Lower lobe of right lung (tissue), 2 donors: ENCODE measurements at regions not wholly inside any gene's neighbourhood (a gene's known extent, or its start where the extent isn't known, plus 50 kb on each side); places are given as distances from the start of the nearest gene placed in this dataset.
A peak's percentile ranks its signal among the peaks of the same experiment; 100 is the strongest.
"Not testable (repeated sequence)": the region's sequence is repeated elsewhere in the genome, so short reads cannot be mapped to it uniquely, and the experiment has no call there.

ENCODE experiments used
- ATAC-seq, 2 donors: fragments of 200-7000 bp; cut with Tn5 transposase; one replicate each; pipeline ENCODE4 v1.9.1; 2020 to 2022; ENCODE audit warnings: mild to moderate bottlenecking in 2 of 2, moderate library complexity in 2 of 2
- DNase-seq: peaks from one replicate; pipeline ENCODE4 v3.0.0-alpha.2; 2020
- H3K27ac ChIP-seq: fragments of 200-600 bp; one replicate; pipeline ENCODE4 v1.8.0; 2022
- H3K27me3 ChIP-seq: fragments of 200-600 bp; one replicate; pipeline ENCODE4 v1.8.0; 2022; ENCODE audit warnings: low read depth
- H3K36me3 ChIP-seq: fragments of 200-600 bp; one replicate; pipeline ENCODE4 v1.8.0; 2022; ENCODE audit warnings: mild to moderate bottlenecking
- H3K4me1 ChIP-seq: fragments of 200-600 bp; one replicate; pipeline ENCODE4 v1.8.0; 2022
- H3K4me3 ChIP-seq: fragments of 200-600 bp; one replicate; pipeline ENCODE4 v1.8.0; 2022; ENCODE audit warnings: mild to moderate bottlenecking
- H3K9me3 ChIP-seq: fragments of 200-600 bp; one replicate; pipeline ENCODE4 v1.8.0; 2022
- intact Hi-C: fragments of 100-400 bp; cut with DNase I; formaldehyde crosslinking; loops from one replicate; pipeline ENCODE4 v1.11.0; 2022
- TF ChIP-seq, protein P1 (sequence below): fragments of 200-600 bp; IDR thresholded peaks from one replicate; pipeline ENCODE4 v1.8.0; 2022; ENCODE audit warnings: antibody characterized with exemption, mild to moderate bottlenecking
- donor health status: DM: no; HTN: yes; CAD: no; lungs with severe emphysema.

DNA sequence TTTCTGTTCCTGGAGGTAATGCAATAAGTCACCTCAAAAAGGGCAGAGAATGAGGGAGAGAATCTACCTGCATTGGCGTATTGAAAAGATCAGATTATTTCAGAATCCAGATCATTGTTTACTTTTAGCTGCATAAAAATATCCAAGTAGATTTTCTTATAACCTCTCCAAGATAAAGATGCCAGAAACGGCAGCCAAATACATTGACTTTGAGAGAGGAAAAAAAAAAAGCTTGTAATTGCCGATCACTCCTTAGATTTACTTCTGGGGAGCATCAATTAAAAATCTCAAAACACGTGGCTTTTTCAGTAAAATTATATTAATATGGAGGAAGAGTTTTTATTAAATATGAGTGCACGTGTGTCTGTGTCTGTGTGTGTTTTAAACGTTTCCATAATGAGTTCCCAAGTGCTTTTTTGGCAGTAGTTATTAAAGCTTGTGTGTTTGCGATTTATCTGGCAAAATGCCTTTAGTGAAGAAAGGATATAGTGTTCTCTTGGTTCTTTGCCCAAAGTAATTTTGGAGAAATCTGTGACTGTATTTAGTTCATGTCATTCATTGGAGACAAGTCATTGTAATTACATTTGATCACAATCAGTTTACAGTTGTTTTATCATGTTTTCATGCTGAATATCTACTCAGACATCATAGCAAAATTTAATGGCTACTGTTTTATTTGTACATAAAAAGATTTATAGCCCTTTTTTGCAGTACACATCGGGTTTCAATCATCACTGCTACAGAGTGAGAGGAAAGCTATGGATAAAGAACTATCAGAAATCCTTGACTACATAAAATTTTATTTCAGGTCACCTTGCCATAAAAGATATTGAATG lies 176.1 kb downstream of the TM9SF2 start:
- no peaks in the 10 kb centered on the region for H3K27me3 ChIP-seq
- TF ChIP-seq, protein P1, sequence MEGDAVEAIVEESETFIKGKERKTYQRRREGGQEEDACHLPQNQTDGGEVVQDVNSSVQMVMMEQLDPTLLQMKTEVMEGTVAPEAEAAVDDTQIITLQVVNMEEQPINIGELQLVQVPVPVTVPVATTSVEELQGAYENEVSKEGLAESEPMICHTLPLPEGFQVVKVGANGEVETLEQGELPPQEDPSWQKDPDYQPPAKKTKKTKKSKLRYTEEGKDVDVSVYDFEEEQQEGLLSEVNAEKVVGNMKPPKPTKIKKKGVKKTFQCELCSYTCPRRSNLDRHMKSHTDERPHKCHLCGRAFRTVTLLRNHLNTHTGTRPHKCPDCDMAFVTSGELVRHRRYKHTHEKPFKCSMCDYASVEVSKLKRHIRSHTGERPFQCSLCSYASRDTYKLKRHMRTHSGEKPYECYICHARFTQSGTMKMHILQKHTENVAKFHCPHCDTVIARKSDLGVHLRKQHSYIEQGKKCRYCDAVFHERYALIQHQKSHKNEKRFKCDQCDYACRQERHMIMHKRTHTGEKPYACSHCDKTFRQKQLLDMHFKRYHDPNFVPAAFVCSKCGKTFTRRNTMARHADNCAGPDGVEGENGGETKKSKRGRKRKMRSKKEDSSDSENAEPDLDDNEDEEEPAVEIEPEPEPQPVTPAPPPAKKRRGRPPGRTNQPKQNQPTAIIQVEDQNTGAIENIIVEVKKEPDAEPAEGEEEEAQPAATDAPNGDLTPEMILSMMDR: no peak
- H3K4me1 ChIP-seq: peaks cover 6% of the 10 kb centered on the region
- H3K36me3 ChIP-seq: no peaks in the 10 kb centered on the region
- H3K4me3 ChIP-seq: no peak overlapping the region
- H3K9me3 ChIP-seq: no peaks in the 10 kb centered on the region
- ATAC-seq (no peak), DNase-seq (no peak)
- H3K27ac ChIP-seq: no peak overlapping the region
- intact Hi-C loops: no loop called here

DNA sequence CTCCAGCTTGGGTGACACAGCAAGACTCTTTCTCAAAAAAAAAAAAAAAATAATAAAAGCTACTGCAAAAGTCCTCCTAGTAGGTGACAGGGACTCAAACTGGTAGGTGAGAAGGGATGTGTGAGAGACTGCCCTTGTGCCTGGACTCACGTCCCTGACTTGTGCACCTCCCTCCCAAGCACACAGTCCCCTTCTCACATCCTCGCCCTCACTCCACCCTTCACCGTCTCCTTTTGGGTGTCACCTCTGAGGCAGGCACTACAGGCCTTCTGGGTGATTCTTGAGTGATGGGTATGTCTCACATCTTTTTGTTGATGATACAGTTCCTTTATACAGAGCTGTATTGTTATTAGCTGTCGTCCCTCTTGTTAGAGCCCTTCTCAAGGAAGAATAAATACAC lies 170.5 kb downstream of the TM9SF2 start:
- Histone ChIP-seq H3K4me1 (no peaks in the 10 kb centered on the region), H3K4me3 (no peak overlapping the region), H3K9me3 (no peaks in the 10 kb centered on the region), H3K36me3 (no peaks in the 10 kb centered on the region), H3K27ac (no peak overlapping the region), H3K27me3 (no peaks in the 10 kb centered on the region)
- intact Hi-C loops: no loop called here
- TF ChIP-seq, protein P1: no peak
- peak in 1 of 2 donors; percentile 35 for ATAC-seq
- DNase-seq: no peak

DNA sequence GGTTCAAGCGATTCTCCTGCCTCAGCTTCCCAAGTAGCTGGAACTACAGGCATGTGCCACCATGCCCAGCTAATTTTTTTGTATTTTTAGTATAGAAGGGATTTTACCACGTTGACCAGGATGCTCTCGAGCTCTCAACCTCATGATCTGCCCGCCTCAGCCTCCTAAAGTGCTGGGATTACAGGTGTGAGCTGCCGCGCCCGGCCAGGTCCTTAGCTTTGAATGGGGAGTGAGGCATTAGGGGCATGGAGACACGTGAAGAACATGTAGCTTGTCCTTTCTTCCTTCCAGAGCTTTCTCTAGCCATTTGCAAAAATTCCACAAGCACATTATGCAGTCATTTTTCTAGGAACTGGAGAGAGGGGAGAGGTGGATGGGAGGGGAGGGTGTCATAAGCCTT lies 167.8 kb downstream of the TM9SF2 start:
- H3K4me3 ChIP-seq, H3K9me3 ChIP-seq, intact Hi-C loops: not testable (repeated sequence)

DNA sequence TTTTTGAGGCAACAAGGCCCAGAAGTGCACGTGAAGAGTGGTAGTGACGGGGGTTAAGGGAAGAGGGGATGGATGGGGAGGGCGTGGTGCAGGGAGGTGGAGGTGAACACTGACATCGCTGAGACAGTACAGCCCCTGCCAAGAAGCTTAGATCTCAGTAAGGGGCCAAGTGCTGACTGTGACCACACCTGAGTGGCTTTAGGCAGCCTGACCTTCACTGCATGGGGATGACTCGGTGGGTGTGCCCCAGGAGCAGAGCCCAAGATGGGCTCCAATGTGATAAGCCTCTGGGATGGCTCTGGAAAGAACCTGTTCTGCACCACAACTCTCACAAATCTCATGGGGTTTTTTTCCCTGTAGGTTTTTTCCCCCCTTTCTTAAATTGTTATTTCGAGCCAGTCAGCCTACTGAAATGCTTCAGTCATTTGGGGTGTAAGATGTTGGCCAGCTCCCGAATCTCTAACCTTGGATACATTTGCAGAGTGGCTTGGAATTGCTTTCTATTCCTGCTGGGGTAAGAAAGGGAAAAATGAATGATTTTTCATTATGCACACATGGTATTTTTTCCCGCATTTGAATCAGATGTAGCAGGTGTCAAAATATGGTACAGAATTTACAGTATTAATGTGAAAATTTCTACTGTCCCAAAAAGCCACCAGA lies 165.0 kb downstream of the TM9SF2 start:
- intact Hi-C loops: no loop called here
- ATAC-seq: no peak

More for the DNA sequence above, 167.8 kb downstream of the TM9SF2 start:
- H3K36me3 ChIP-seq, DNase-seq, H3K27ac ChIP-seq, H3K4me1 ChIP-seq, H3K27me3 ChIP-seq, ATAC-seq: not testable (repeated sequence)

DNA sequence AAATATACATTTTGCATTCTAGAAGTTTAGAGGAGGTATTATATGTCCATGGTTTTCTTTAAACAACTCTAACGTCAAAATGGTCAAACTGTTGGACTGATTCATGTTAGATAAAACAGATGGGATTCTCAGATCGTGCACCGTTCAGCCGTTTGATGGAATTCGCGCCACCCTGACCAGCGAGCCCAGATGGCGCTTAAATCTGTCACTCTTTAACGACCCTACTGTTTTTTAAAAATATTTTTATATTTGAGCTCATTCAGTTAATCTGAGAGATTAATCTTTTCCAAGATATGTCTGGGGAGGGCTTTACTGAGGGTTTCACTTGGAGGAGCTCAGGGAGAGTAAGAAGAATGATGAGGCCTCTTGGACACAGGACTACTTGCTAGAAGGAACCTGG lies 164.4 kb downstream of the TM9SF2 start:
- ATAC-seq: no peak
- intact Hi-C loops: no loop called here

More for the DNA sequence above, 165.0 kb downstream of the TM9SF2 start:
- Histone ChIP-seq H3K4me1 (no peaks in the 10 kb centered on the region), H3K27me3 (no peaks in the 10 kb centered on the region), H3K36me3 (no peaks in the 10 kb centered on the region), H3K27ac (no peak overlapping the region), H3K4me3 (no peak overlapping the region), H3K9me3 (no peaks in the 10 kb centered on the region)
- TF ChIP-seq, protein P1: no peak
- no peak for DNase-seq

More for the DNA sequence above, 164.4 kb downstream of the TM9SF2 start:
- Histone ChIP-seq H3K36me3 (no peaks in the 10 kb centered on the region), H3K27me3 (no peaks in the 10 kb centered on the region), H3K4me3 (no peak overlapping the region), H3K9me3 (no peaks in the 10 kb centered on the region), H3K27ac (no peak overlapping the region), H3K4me1 (no peaks in the 10 kb centered on the region)
- DNase-seq: no peak
- TF ChIP-seq, protein P1: no peak
